Vagina (tissue), 2 donors: ENCODE measurements at regions not wholly inside any gene's neighbourhood (a gene's known extent, or its start where the extent isn't known, plus 50 kb on each side); places are given as distances from the start of the nearest gene placed in this dataset.

Experiments used
- POLR2A ChIP-seq, 2 donors: fragments of 450-650 bp; IDR thresholded peaks; one replicate each; pipeline ENCODE4 v1.6.1; 2017; ENCODE audit warnings: antibody characterized with exemption in 2 of 2, mild to moderate bottlenecking in 2 of 2, moderate library complexity in 2 of 2
- TF ChIP-seq, protein P1 (sequence below), 3 experiments: fragments of 450-650 bp in 2 of 3; fragments of 200-600 bp in 1 of 3; sonication (generic) in 1 of 3; IDR thresholded peaks; one replicate each; pipeline ENCODE4 v1.5.1; 2017 to 2019; ENCODE audit warnings: antibody characterized with exemption in 3 of 3, mild to moderate bottlenecking in 2 of 3, moderate library complexity in 2 of 3

DNA sequence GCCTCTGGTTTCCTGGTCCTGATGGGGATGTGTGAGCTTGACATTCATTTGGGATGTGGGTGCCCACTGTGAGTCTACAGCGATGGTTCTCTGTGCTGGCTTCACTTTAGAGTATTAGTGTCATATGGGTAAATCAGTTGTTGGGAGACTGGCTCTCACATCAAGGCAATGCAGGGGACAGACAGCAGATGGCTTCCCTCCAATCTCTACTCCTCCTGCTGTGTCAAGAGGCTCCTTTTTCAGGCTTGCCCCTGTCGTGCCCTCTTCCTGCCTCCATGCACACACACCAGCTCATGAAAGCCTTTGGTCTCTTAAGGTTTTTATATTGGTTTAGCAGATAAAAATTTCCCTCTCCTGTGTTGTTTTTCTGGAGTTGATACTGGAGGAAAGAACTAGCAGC is 315.6 kb downstream of the RDH14 start:
- no peak for TF ChIP-seq POLR2A (IDR thresholded peaks at IDR 0.05)
- TF ChIP-seq, protein P1, sequence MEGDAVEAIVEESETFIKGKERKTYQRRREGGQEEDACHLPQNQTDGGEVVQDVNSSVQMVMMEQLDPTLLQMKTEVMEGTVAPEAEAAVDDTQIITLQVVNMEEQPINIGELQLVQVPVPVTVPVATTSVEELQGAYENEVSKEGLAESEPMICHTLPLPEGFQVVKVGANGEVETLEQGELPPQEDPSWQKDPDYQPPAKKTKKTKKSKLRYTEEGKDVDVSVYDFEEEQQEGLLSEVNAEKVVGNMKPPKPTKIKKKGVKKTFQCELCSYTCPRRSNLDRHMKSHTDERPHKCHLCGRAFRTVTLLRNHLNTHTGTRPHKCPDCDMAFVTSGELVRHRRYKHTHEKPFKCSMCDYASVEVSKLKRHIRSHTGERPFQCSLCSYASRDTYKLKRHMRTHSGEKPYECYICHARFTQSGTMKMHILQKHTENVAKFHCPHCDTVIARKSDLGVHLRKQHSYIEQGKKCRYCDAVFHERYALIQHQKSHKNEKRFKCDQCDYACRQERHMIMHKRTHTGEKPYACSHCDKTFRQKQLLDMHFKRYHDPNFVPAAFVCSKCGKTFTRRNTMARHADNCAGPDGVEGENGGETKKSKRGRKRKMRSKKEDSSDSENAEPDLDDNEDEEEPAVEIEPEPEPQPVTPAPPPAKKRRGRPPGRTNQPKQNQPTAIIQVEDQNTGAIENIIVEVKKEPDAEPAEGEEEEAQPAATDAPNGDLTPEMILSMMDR (IDR thresholded peaks at IDR 0.05): no peak
